K562 (cell line): ENCODE measurements at regions not wholly inside any gene's neighbourhood (a gene's known extent, or its start where the extent isn't known, plus 50 kb on each side); places are given as distances from the start of the nearest gene placed in this dataset.

ENCODE experiments used
- ATAC-seq: fragments of 200-7000 bp; cut with Tn5 transposase; 3 replicates; pipeline ENCODE4 v1.9.1; 2020; ENCODE audit warnings: moderate library complexity
- BruUV-seq: library from RNA; stranded (reverse); fragments of 400-500 nt; replicated peaks from 2 replicates; lab custom pipeline; 2021; lab: Mats Ljungman, UMichigan
- CTCF ChIA-PET: fragments of 300-600 bp; formaldehyde crosslinking; extraction: SDS; loops from one replicate; lab custom pipeline; 2021; ENCODE audit warnings: low intra/inter-chr PET ratio; lab: Yijun Ruan, JAX
- POLR2A ChIA-PET: fragments of 300-600, 350-650 bp; sonication (Branson Sonifier 250); formaldehyde crosslinking; extraction: SDS; loops from one replicate; lab custom pipeline; 2021; ENCODE audit warnings: antibody characterized with exemption, inconsistent platforms; lab: Yijun Ruan, JAX
- DNase-seq, 4 experiments: peaks; one replicate each; pipeline versions ENCODE4 v3.0.0 to v3.0.0-alpha.2; 2011 to 2018; ENCODE audit warnings: low spot score in 3 of 4, mixed read lengths in 3 of 4; ENCODE audit errors: extremely low read depth in 1 of 4
- FAIRE-seq: peaks from 2 replicates; lab custom pipeline; 2011; peaks lifted over from hg19 to GRCh38; lab: Jason Lieb, UNC
- H2AFZ ChIP-seq: 2 replicates; pipeline ENCODE4 v1.6.0; 2011; ENCODE audit warnings: low read depth, low read length, control low read depth, inconsistent platforms
- H3K27ac ChIP-seq: fragments of 200-600 bp; 3 replicates; pipeline ENCODE4 v1.8.0; 2011; ENCODE audit warnings: low read depth, mild to moderate bottlenecking, control low read depth, inconsistent platforms, low read length, moderate library complexity, mixed read lengths; ENCODE audit errors: extremely low read depth
- H3K27me3 ChIP-seq, 2 experiments: fragments of 300-600 bp in 1 of 2; 2 replicates in 1 of 2; 3 replicates in 1 of 2; pipeline versions ENCODE4 v1.6.0 to v1.8.0; 2011; ENCODE audit warnings: inconsistent platforms in 2 of 2, low read length in 2 of 2, mild to moderate bottlenecking in 1 of 2, mixed read lengths in 1 of 2, moderate library complexity in 1 of 2; ENCODE audit not compliant: control insufficient read depth in 2 of 2, insufficient read depth in 2 of 2
- H3K36me3 ChIP-seq: fragments of 300-600 bp; 3 replicates; pipeline ENCODE4 v1.8.0; 2011; ENCODE audit warnings: mild to moderate bottlenecking, low read length, inconsistent platforms; ENCODE audit not compliant: control insufficient read depth, insufficient read depth
- H3K4me1 ChIP-seq, 2 experiments: fragments of 200-600 bp in 1 of 2; replicated peaks in 1 of 2; 2 replicates in 1 of 2; 3 replicates in 1 of 2; pipeline versions ENCODE4 v1.5.1 to v1.8.0; 2011; ENCODE audit warnings: inconsistent platforms in 2 of 2, low read length in 2 of 2, mild to moderate bottlenecking in 1 of 2, mixed read lengths in 1 of 2, moderate library complexity in 1 of 2; ENCODE audit not compliant: control insufficient read depth in 2 of 2, insufficient read depth in 2 of 2
- H3K4me2 ChIP-seq: 2 replicates; pipeline ENCODE4 v1.6.1; 2011; ENCODE audit warnings: low read length, control low read depth, inconsistent platforms, mixed read lengths; ENCODE audit not compliant: insufficient read depth
- H3K4me3 ChIP-seq: fragments of 200-600 bp; sonication (generic), shearing (Covaris generic); 2 replicates; pipeline ENCODE4 v1.5.1; 2016; ENCODE audit warnings: control low read depth, inconsistent platforms
- H3K79me2 ChIP-seq: fragments of 200-600 bp; 3 replicates; pipeline ENCODE4 v1.8.0; 2011; ENCODE audit warnings: low read length, inconsistent platforms; ENCODE audit not compliant: control insufficient read depth, insufficient read depth
- H3K9ac ChIP-seq, 2 experiments: 2 replicates each; pipeline versions ENCODE4 v1.6.0 to v1.6.1; 2011; ENCODE audit warnings: low read depth in 2 of 2, low read length in 2 of 2, control low read depth in 1 of 2, inconsistent platforms in 1 of 2, mild to moderate bottlenecking in 1 of 2, mixed read lengths in 1 of 2; ENCODE audit not compliant: insufficient read depth in 1 of 2
- H3K9me1 ChIP-seq: one replicate; pipeline ENCODE4 v1.6.0; 2011; ENCODE audit warnings: inconsistent platforms, mild to moderate bottlenecking, low read length, moderate library complexity; ENCODE audit not compliant: control insufficient read depth, insufficient read depth
- H3K9me3 ChIP-seq: replicated peaks from 2 replicates; pipeline ENCODE4 v1.5.1; 2011; ENCODE audit warnings: low read depth, low read length, inconsistent platforms; ENCODE audit not compliant: control insufficient read depth, insufficient read depth
- H4K20me1 ChIP-seq: replicated peaks from 2 replicates; pipeline ENCODE4 v1.6.1; 2011; ENCODE audit warnings: low read length, inconsistent platforms, mixed read lengths; ENCODE audit not compliant: control insufficient read depth, insufficient read depth
- CBFA2T3 ChIP-seq: fragments of 450-650 bp; IDR thresholded peaks from 2 replicates; pipeline ENCODE4 v1.6.1; 2017
- FOXM1 ChIP-seq, 2 experiments: fragments of 450-650 bp in 1 of 2; sonication (generic) in 1 of 2; formaldehyde crosslinking in 1 of 2; IDR thresholded peaks; 2 replicates each; pipeline versions ENCODE4 v1.6.1 to v1.9.0; 2017 to 2022; ENCODE audit warnings: low read depth in 2 of 2, mild to moderate bottlenecking in 2 of 2, missing genetic modification reagents in 1 of 2, moderate library complexity in 1 of 2
- HMG20A ChIP-seq: fragments of 450-650 bp; formaldehyde crosslinking; conservative IDR thresholded peaks from 2 replicates; pipeline ENCODE4 v1.4.0; 2020; ENCODE audit warnings: mild to moderate bottlenecking, mixed read lengths
- RBM17 ChIP-seq: fragments of 200-400 bp; formaldehyde crosslinking; IDR thresholded peaks from 2 replicates; pipeline ENCODE4 v1.6.1; 2017; ENCODE audit warnings: low read depth, mild to moderate bottlenecking, low read length, borderline replicate concordance
- TBL1XR1 ChIP-seq, 2 experiments: IDR thresholded peaks; 2 replicates each; pipeline ENCODE4 v1.6.1; 2012; ENCODE audit warnings: improper control_type of control experiment in 2 of 2, low read length in 2 of 2, mild to moderate bottlenecking in 1 of 2
- ZNF217 ChIP-seq: sonication (generic); formaldehyde crosslinking; IDR thresholded peaks from 2 replicates; pipeline ENCODE4 v1.8.0; 2022; ENCODE audit warnings: mild to moderate bottlenecking, missing genetic modification reagents
- ZNF41 ChIP-seq: fragments of 250-450 bp; sonication (Bioruptor Pico); conservative IDR thresholded peaks from 2 replicates; pipeline ENCODE4 v1.4.0; 2020; ENCODE audit warnings: mild to moderate bottlenecking
- ZNF695 ChIP-seq: fragments of 450-650 bp; formaldehyde crosslinking; IDR thresholded peaks from 2 replicates; pipeline ENCODE4 v1.4.0; 2020; ENCODE audit warnings: mild to moderate bottlenecking, moderate library complexity
- WGBS: fragments of 100-300 bp; shearing (Covaris generic); methylation state at CpG from one replicate; pipeline ENCODE4 v1.1.6; 2016; ENCODE audit warnings: low coverage, mixed read lengths; ENCODE audit not compliant: insufficient coverage; ENCODE audit errors: missing lambda C conversion rate; 5-methylcytosine and 5-hydroxymethylcytosine counted together
- in situ Hi-C: fragments of 300-500 bp; cut with MboI; formaldehyde crosslinking; loops from 4 replicates; pipeline ENCODE4 v1.15.0; 2018; ENCODE audit warnings: inconsistent platforms, mixed read lengths
- intact Hi-C: fragments of 100-400 bp; cut with micrococcal nuclease; formaldehyde crosslinking; loops from 2 replicates; pipeline ENCODE4 v1.14.2; 2022
- TF ChIP-seq, protein P1 (sequence below): fragments of 250-450 bp; sonication (Bioruptor Pico); IDR thresholded peaks from 2 replicates; pipeline ENCODE4 v1.5.0; 2021; ENCODE audit warnings: mild to moderate bottlenecking, borderline replicate concordance

DNA sequence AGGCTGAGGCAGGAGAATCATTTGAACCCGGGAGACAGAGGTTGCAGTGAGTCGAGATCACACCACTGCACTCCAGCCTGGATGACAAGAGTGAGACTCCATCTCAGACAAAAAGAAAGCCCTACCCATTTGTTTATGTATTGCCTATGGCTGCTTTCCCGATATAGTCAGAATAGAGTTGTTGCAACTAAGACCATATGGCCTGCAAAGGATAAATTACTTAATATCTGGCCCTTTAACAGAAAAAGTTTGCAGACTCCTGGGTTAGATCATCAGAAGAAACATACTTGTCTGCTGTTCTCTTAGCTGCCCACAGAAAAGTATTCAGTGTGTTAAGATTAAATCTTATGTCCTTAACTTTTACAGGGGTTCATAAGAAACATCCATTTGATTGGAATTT, 122.4 kb upstream of the VASH1 start:
- H3K4me3 ChIP-seq: no peak overlapping the region
- 0% methylated on average over 2 of the region's 3 CpGs for WGBS
- no peaks in the 10 kb centered on the region for H3K9me3 ChIP-seq
- H3K9ac ChIP-seq: no peak overlapping the region
- no peaks in the 10 kb centered on the region for H3K79me2 ChIP-seq
- H3K9me1 ChIP-seq: no peaks in the 10 kb centered on the region
- intact Hi-C loops: no loop called here
- no peaks in the 10 kb centered on the region for H4K20me1 ChIP-seq
- FAIRE-seq: no peak
- H2AFZ ChIP-seq: no peak overlapping the region
- H3K4me2 ChIP-seq: no peak overlapping the region
- H3K27ac ChIP-seq: no peak overlapping the region
- ATAC-seq: no peak
- ChIA-PET POLR2A (interaction anchor here (0.6 kb wide), 1 partner anchor 39 kb away, joined by 3 read pairs; no protein-coding TSS in a partner anchor), CTCF (no interaction called here)
- H3K27me3 ChIP-seq: peaks cover 0 to 29% of the 10 kb centered on the region in 2 experiments; a peak in 4 of 5 replicates
- no peaks in the 10 kb centered on the region for H3K4me1 ChIP-seq
- TF ChIP-seq TBL1XR1 (IDR thresholded peaks at IDR 0.05; ENCODE audit: low read length in 2 of 2): no peak
- TF ChIP-seq, protein P1, sequence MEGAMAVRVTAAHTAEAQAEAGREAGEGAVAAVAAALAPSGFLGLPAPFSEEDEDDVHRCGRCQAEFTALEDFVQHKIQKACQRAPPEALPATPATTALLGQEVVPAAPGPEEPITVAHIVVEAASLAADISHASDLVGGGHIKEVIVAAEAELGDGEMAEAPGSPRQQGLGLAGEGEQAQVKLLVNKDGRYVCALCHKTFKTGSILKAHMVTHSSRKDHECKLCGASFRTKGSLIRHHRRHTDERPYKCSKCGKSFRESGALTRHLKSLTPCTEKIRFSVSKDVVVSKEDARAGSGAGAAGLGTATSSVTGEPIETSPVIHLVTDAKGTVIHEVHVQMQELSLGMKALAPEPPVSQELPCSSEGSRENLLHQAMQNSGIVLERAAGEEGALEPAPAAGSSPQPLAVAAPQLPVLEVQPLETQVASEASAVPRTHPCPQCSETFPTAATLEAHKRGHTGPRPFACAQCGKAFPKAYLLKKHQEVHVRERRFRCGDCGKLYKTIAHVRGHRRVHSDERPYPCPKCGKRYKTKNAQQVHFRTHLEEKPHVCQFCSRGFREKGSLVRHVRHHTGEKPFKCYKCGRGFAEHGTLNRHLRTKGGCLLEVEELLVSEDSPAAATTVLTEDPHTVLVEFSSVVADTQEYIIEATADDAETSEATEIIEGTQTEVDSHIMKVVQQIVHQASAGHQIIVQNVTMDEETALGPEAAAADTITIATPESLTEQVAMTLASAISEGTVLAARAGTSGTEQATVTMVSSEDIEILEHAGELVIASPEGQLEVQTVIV (CRISPR knock-in tag): no peak
- TF ChIP-seq HMG20A (CRISPR knock-in tag): no peak
- no peak for TF ChIP-seq CBFA2T3
- TF ChIP-seq ZNF41 (CRISPR knock-in tag): no peak
- no peak for TF ChIP-seq ZNF695 (CRISPR knock-in tag)
- TF ChIP-seq RBM17: no peak
- no peak for TF ChIP-seq FOXM1 (IDR thresholded peaks at IDR 0.05; ENCODE audit: low read depth)
- TF ChIP-seq FOXM1 (CRISPR knock-in tag; IDR thresholded peaks at IDR 0.05; ENCODE audit: low read depth): no peak
- TF ChIP-seq ZNF217 (CRISPR knock-in tag): no peak
- no TSS peak for BruUV-seq
- no peaks in the 10 kb centered on the region for H3K36me3 ChIP-seq
- no peak for DNase-seq
- in situ Hi-C loops: no loop called here
